HepG2 (cell line): ENCODE measurements at regions not wholly inside any gene's neighbourhood (a gene's known extent, or its start where the extent isn't known, plus 50 kb on each side); places are given as distances from the start of the nearest gene placed in this dataset.

ENCODE experiments used
- ATAC-seq: fragments of 200-7000 bp; cut with Tn5 transposase; 3 replicates; pipeline ENCODE4 v1.9.1; 2020; ENCODE audit warnings: mild to moderate bottlenecking, moderate library complexity
- BruUV-seq: library from RNA; stranded (reverse); fragments of 400-500 nt; replicated peaks from 2 replicates; lab custom pipeline; 2021; lab: Mats Ljungman, UMichigan
- CTCF ChIA-PET: fragments of 300-600 bp; formaldehyde crosslinking; extraction: SDS; loops from one replicate; lab custom pipeline; 2021; ENCODE audit warnings: low total read pairs, inconsistent platforms, low intra/inter-chr PET ratio; lab: Yijun Ruan, JAX
- POLR2A ChIA-PET: fragments of 350-600 bp; sonication (Branson Sonifier 250); formaldehyde crosslinking; loops from one replicate; lab custom pipeline; 2020; ENCODE audit warnings: antibody characterized with exemption, inconsistent platforms; lab: Yijun Ruan, JAX
- DNase-seq: peaks from one replicate; pipeline ENCODE4 v3.0.0-alpha.2; 2015; ENCODE audit warnings: low spot score
- FAIRE-seq: peaks from 3 replicates; lab custom pipeline; 2011; peaks lifted over from hg19 to GRCh38; lab: Jason Lieb, UNC
- H2AFZ ChIP-seq: one replicate; pipeline ENCODE4 v1.6.1; 2011; ENCODE audit warnings: low read length, inconsistent platforms
- H3K27ac ChIP-seq: fragments of 300-600 bp; 3 replicates; pipeline ENCODE4 v1.8.0; 2011; ENCODE audit warnings: mixed run types, mild to moderate bottlenecking, mixed read lengths, low read length, inconsistent platforms; ENCODE audit not compliant: insufficient read depth; ENCODE audit errors: extremely low read length
- H3K27me3 ChIP-seq, 2 experiments: fragments of 200-600 bp in 1 of 2; 2 replicates in 1 of 2; 3 replicates in 1 of 2; pipeline versions ENCODE4 v1.6.0 to v1.8.0; 2011; ENCODE audit warnings: low read length in 2 of 2, mild to moderate bottlenecking in 2 of 2, moderate library complexity in 2 of 2, inconsistent platforms in 1 of 2; ENCODE audit not compliant: insufficient read depth in 2 of 2, control insufficient read depth in 1 of 2
- H3K36me3 ChIP-seq, 2 experiments: fragments of 200-600 bp in 1 of 2; replicated peaks in 1 of 2; 2 replicates in 1 of 2; 3 replicates in 1 of 2; pipeline versions ENCODE4 v1.5.1 to v1.8.0; 2011; ENCODE audit warnings: low read length in 2 of 2, inconsistent platforms in 1 of 2; ENCODE audit not compliant: insufficient read depth in 2 of 2, control insufficient read depth in 1 of 2
- H3K4me1 ChIP-seq: 2 replicates; pipeline ENCODE4 v1.5.1; 2012; ENCODE audit warnings: low read length, inconsistent platforms; ENCODE audit not compliant: insufficient read depth
- H3K4me2 ChIP-seq: 2 replicates; pipeline ENCODE4 v1.6.0; 2011; ENCODE audit warnings: low read depth, low read length, inconsistent platforms
- H3K4me3 ChIP-seq, 3 experiments: fragments of 200-600 bp in 1 of 3; sonication (generic), shearing (Covaris generic) in 1 of 3; replicated peaks in 1 of 3; 2 replicates each; pipeline ENCODE4 v1.5.1; 2011 to 2016; ENCODE audit warnings: low read length in 3 of 3, inconsistent platforms in 2 of 3, low read depth in 2 of 3, mild to moderate bottlenecking in 2 of 3, control low read depth in 1 of 3, mixed read lengths in 1 of 3; ENCODE audit not compliant: insufficient read depth in 1 of 3
- H3K79me2 ChIP-seq: one replicate; pipeline ENCODE4 v1.6.1; 2011; ENCODE audit warnings: low read length, inconsistent platforms; ENCODE audit not compliant: insufficient read depth
- H3K9ac ChIP-seq: 2 replicates; pipeline ENCODE4 v1.6.0; 2011; ENCODE audit warnings: mild to moderate bottlenecking, low read depth, low read length, inconsistent platforms; ENCODE audit not compliant: insufficient read depth
- H3K9me3 ChIP-seq: 2 replicates; pipeline ENCODE4 v1.5.1; 2012; ENCODE audit warnings: mild to moderate bottlenecking, low read length
- H4K20me1 ChIP-seq: 2 replicates; pipeline ENCODE4 v1.6.0; 2011; ENCODE audit warnings: inconsistent platforms, mild to moderate bottlenecking, low read length, moderate library complexity; ENCODE audit not compliant: insufficient read depth
- DR1 ChIP-seq: sonication (generic); formaldehyde crosslinking; IDR thresholded peaks from 2 replicates; pipeline ENCODE4 v1.8.0; 2021; ENCODE audit warnings: mild to moderate bottlenecking, missing genetic modification reagents, inconsistent platforms
- EP300 ChIP-seq, 3 experiments: sonication (generic) in 1 of 3; formaldehyde crosslinking in 1 of 3; IDR thresholded peaks; 2 replicates each; pipeline versions ENCODE4 v1.5.1 to v1.6.1; 2011 to 2020; ENCODE audit warnings: low read depth in 2 of 3, low read length in 2 of 3, borderline replicate concordance in 1 of 3, improper control_type of control experiment in 1 of 3, mild to moderate bottlenecking in 1 of 3, missing genetic modification reagents in 1 of 3, moderate library complexity in 1 of 3
- GTF2F1 ChIP-seq: fragments of 150-350 bp; IDR thresholded peaks from 2 replicates; pipeline ENCODE4 v1.6.1; 2014; ENCODE audit warnings: low read length
- HCFC1 ChIP-seq: fragments of 150-350 bp; IDR thresholded peaks from 2 replicates; pipeline ENCODE4 v1.6.1; 2014; ENCODE audit warnings: low read depth, low read length
- MEF2D ChIP-seq: sonication (generic); formaldehyde crosslinking; IDR thresholded peaks from 2 replicates; pipeline ENCODE4 v1.5.1; 2020; ENCODE audit warnings: mild to moderate bottlenecking, missing genetic modification reagents
- NBN ChIP-seq: fragments of 450-650 bp; conservative IDR thresholded peaks from 2 replicates; pipeline ENCODE4 v1.6.1; 2017
- NFRKB ChIP-seq: fragments of 450-650 bp; IDR thresholded peaks from 2 replicates; pipeline ENCODE4 v1.6.1; 2017
- NRL ChIP-seq: sonication (generic); formaldehyde crosslinking; IDR thresholded peaks from 2 replicates; pipeline ENCODE4 v1.5.0; 2020; ENCODE audit warnings: missing genetic modification reagents, mild to moderate bottlenecking, moderate library complexity, borderline replicate concordance
- PRMT3 ChIP-seq: sonication (generic); formaldehyde crosslinking; IDR thresholded peaks from 2 replicates; pipeline ENCODE4 v1.8.1; 2022; ENCODE audit warnings: low read depth, mild to moderate bottlenecking, moderate library complexity, missing genetic modification reagents, borderline replicate concordance
- RARA ChIP-seq: IDR thresholded peaks from 2 replicates; pipeline ENCODE4 v1.6.1; 2016; ENCODE audit warnings: missing genetic modification reagents, missing compliant biosample characterization
- SKIL ChIP-seq: sonication (generic); formaldehyde crosslinking; IDR thresholded peaks from 2 replicates; pipeline ENCODE4 v1.8.0; 2022; ENCODE audit warnings: missing genetic modification reagents, mild to moderate bottlenecking, moderate library complexity, borderline replicate concordance
- SNAPC5 ChIP-seq: sonication (generic); formaldehyde crosslinking; IDR thresholded peaks from 2 replicates; pipeline ENCODE4 v1.8.1; 2023; ENCODE audit warnings: mild to moderate bottlenecking, missing genetic modification reagents, borderline replicate concordance
- ZNF44 ChIP-seq: sonication (generic); formaldehyde crosslinking; IDR thresholded peaks from 2 replicates; pipeline ENCODE4 v1.5.1; 2020; ENCODE audit warnings: mild to moderate bottlenecking, missing genetic modification reagents
- WGBS: methylation state at CpG from one replicate; pipeline ENCODE4 v1.1.6; 2017; ENCODE audit warnings: low lambda C conversion rate; 5-methylcytosine and 5-hydroxymethylcytosine counted together
- in situ Hi-C: cut with HindIII; loops from 2 replicates; pipeline ENCODE4 v1.10.0; 2017; ENCODE audit warnings: low pct_unique_long_range_greater_than_20kb; ENCODE audit not compliant: extremely low pct_ligation_motif_present
- intact Hi-C: fragments of 100-400 bp; cut with micrococcal nuclease; formaldehyde crosslinking; loops from one replicate; pipeline ENCODE4 v1.10.0; 2022; ENCODE audit not compliant: unreplicated experiment
- TF ChIP-seq, protein P1 (sequence below): sonication (generic); formaldehyde crosslinking; IDR thresholded peaks from 2 replicates; pipeline ENCODE4 v1.4.0; 2020; ENCODE audit warnings: mild to moderate bottlenecking, low read depth, missing genetic modification reagents

DNA sequence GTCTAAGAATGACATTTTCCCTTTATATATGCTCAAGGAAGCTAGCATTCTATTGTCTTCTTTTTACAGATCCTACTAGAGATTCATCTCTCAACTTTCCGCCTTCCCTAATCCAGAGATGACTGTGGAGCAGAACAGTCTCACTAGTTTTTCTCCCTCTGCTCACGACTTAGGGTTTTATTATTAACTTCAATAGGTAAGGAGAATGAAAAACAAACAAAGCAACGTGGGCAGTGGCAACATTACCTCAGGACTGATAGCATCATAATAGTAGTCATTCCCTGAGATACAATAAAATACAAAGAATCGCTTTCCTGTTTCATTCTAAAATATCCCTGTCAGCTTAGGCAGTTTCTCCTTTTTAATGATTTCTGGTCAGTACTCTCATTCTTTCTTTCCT lies 154.3 kb upstream of the PLAAT1 start:
- no peaks in the 10 kb centered on the region for H3K79me2 ChIP-seq
- H3K27ac ChIP-seq, result no peak overlapping the region
- FAIRE-seq (no peak), DNase-seq (no peak), ATAC-seq (no peak)
- no peak overlapping the region for H2AFZ ChIP-seq
- H4K20me1 ChIP-seq, result no peaks in the 10 kb centered on the region
- H3K9ac ChIP-seq, result no peak overlapping the region
- in situ Hi-C loops, result no loop called here
- no peaks in the 10 kb centered on the region for H3K27me3 ChIP-seq
- no peak for TF ChIP-seq SNAPC5 (CRISPR knock-in tag)
- no peak for TF ChIP-seq ZNF44 (CRISPR knock-in tag)
- H3K4me2 ChIP-seq, result no peak overlapping the region
- H3K9me3 ChIP-seq, result no peaks in the 10 kb centered on the region
- no TSS peak for BruUV-seq
- ChIA-PET CTCF (no interaction called here), POLR2A (no interaction called here)
- 12% methylated on average over 4 of the region's 4 CpGs for WGBS
- intact Hi-C loops, result no loop called here
- H3K36me3 ChIP-seq, result no peaks in the 10 kb centered on the region
- no peak overlapping the region for H3K4me3 ChIP-seq
- H3K4me1 ChIP-seq, result no peaks in the 10 kb centered on the region

- no peaks in the 10 kb centered on the region for H4K20me1 ChIP-seq
- intact Hi-C loops, result no loop called here
- no peak overlapping the region for H3K4me2 ChIP-seq
- no peaks in the 10 kb centered on the region for H3K4me1 ChIP-seq
- no peaks in the 10 kb centered on the region for H3K36me3 ChIP-seq
- no peaks in the 10 kb centered on the region for H3K79me2 ChIP-seq
- no peak overlapping the region for H3K27ac ChIP-seq
- ATAC-seq (no peak), FAIRE-seq (no peak), DNase-seq (no peak)
- no peaks in the 10 kb centered on the region for H3K9me3 ChIP-seq
- 31% methylated on average over 3 of the region's 3 CpGs for WGBS
- ChIA-PET CTCF (no interaction called here), POLR2A (no interaction called here)
- BruUV-seq, result no TSS peak
- in situ Hi-C loops, result no loop called here
- no peaks in the 10 kb centered on the region for H3K27me3 ChIP-seq
- no peak overlapping the region for H2AFZ ChIP-seq
- no peak overlapping the region for H3K4me3 ChIP-seq
- no peak overlapping the region for H3K9ac ChIP-seq
- no peak for TF ChIP-seq EP300 (IDR thresholded peaks at IDR 0.05; ENCODE audit: low read depth in 2 of 2, low read length in 2 of 2)
- no peak for TF ChIP-seq EP300 (CRISPR knock-in tag; IDR thresholded peaks at IDR 0.05; ENCODE audit: borderline replicate concordance)
- no peak for TF ChIP-seq NBN
- TF ChIP-seq GTF2F1, result no peak
- no peak for TF ChIP-seq PRMT3 (CRISPR knock-in tag)
- no peak for TF ChIP-seq HCFC1
- TF ChIP-seq, protein P1, sequence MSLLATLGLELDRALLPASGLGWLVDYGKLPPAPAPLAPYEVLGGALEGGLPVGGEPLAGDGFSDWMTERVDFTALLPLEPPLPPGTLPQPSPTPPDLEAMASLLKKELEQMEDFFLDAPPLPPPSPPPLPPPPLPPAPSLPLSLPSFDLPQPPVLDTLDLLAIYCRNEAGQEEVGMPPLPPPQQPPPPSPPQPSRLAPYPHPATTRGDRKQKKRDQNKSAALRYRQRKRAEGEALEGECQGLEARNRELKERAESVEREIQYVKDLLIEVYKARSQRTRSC (CRISPR knock-in tag), result no peak
- TF ChIP-seq SKIL, result no peak
- TF ChIP-seq DR1 (CRISPR knock-in tag), result no peak
- TF ChIP-seq MEF2D (CRISPR knock-in tag), result no peak
- no peak for TF ChIP-seq NFRKB
- no peak for TF ChIP-seq RARA (CRISPR knock-in tag)
- no peak for TF ChIP-seq NRL (CRISPR knock-in tag)
Measured at GRCh38 chr3:193087336-193087735, 153.7 kb upstream of the PLAAT1 start.
